ENCODE measurements at regions not wholly inside any gene's neighbourhood (a gene's known extent, or its start where the extent isn't known, plus 50 kb on each side); places are given as distances from the start of the nearest gene placed in this dataset.

DNA sequence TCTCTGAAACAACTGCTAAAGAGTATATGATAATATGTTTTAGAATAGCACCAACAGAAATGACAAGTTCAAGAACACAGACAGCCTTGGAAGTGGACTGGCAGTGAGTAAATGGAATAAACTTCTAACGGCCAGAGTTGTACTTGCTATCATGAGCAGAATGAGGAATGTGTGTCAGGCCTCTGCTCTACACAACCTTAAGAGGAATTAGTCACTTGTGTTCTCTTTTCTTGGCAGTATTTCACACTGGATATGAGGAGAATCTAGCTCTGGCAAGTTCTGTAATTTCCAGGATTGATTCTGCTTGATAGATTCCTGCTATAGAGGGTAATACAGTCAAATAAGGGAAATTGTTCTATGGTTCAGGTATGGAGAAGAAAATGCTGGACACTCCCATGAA is 757.3 kb downstream of the EFNB2 start:
- no peak overlapping the region for H3K4me3 Mint-ChIP-seq (ENCODE audit: unreplicated experiment)
- no peaks in the 10 kb centered on the region for H3K4me1 Mint-ChIP-seq (ENCODE audit: low read depth, unreplicated experiment)
- no peaks in the 10 kb centered on the region for H3K27me3 Mint-ChIP-seq (ENCODE audit: unreplicated experiment)
- DNase-seq = no peak
- H3K27ac Mint-ChIP-seq (ENCODE audit: unreplicated experiment) = no peak overlapping the region
- no peaks in the 10 kb centered on the region for H3K36me3 Mint-ChIP-seq (ENCODE audit: unreplicated experiment)
- TF ChIP-seq, protein P1, sequence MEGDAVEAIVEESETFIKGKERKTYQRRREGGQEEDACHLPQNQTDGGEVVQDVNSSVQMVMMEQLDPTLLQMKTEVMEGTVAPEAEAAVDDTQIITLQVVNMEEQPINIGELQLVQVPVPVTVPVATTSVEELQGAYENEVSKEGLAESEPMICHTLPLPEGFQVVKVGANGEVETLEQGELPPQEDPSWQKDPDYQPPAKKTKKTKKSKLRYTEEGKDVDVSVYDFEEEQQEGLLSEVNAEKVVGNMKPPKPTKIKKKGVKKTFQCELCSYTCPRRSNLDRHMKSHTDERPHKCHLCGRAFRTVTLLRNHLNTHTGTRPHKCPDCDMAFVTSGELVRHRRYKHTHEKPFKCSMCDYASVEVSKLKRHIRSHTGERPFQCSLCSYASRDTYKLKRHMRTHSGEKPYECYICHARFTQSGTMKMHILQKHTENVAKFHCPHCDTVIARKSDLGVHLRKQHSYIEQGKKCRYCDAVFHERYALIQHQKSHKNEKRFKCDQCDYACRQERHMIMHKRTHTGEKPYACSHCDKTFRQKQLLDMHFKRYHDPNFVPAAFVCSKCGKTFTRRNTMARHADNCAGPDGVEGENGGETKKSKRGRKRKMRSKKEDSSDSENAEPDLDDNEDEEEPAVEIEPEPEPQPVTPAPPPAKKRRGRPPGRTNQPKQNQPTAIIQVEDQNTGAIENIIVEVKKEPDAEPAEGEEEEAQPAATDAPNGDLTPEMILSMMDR (IDR thresholded peaks at IDR 0.05; ENCODE audit: partially characterized antibody, unreplicated experiment) = no peak
- no peaks in the 10 kb centered on the region for H3K9me3 Mint-ChIP-seq (ENCODE audit: unreplicated experiment)

DNA sequence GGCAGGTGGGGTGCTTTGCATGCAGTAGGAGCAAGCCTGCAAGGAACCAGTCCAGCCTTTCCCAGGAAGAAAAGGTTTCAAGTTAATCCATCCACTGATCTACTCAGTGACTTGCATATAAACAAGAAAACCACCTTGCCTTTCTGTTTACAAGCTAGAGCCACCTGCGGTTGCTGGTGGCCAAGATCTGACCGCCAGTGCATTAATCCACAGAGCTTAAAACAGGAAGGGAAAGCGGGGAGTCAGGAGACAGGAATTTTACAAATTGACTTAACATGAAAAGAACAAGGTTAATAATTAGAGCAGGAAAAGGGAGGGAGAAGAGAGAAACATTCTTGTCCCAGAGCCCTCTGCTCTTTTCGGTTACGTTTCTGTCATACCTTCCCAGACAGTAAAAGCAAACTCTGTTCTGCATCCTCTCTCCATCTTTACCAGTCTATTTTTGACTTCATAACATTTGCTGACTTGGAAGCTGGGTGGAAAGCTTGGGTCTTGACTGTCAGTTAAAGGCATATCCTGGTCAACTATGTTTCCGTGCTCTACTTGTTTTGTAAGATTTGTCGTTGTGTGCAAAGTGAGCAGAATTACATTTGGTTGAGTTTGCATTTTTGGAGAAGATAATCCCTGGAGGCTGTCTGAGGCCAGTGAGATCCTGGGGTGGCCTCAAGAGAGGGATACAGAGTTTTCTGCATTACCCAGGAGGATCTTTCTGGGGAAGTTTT is 760.6 kb downstream of the EFNB2 start:
- Mint-ChIP-seq H3K27ac (ENCODE audit: unreplicated experiment) (no peak overlapping the region), H3K4me1 (ENCODE audit: low read depth, unreplicated experiment) (no peaks in the 10 kb centered on the region), H3K9me3 (ENCODE audit: unreplicated experiment) (no peaks in the 10 kb centered on the region), H3K27me3 (ENCODE audit: unreplicated experiment) (no peaks in the 10 kb centered on the region), H3K36me3 (ENCODE audit: unreplicated experiment) (no peaks in the 10 kb centered on the region), H3K4me3 (ENCODE audit: unreplicated experiment) (no peak overlapping the region)
- TF ChIP-seq, protein P1 (IDR thresholded peaks at IDR 0.05; ENCODE audit: partially characterized antibody, unreplicated experiment) = no peak
- DNase-seq = no peak

DNA sequence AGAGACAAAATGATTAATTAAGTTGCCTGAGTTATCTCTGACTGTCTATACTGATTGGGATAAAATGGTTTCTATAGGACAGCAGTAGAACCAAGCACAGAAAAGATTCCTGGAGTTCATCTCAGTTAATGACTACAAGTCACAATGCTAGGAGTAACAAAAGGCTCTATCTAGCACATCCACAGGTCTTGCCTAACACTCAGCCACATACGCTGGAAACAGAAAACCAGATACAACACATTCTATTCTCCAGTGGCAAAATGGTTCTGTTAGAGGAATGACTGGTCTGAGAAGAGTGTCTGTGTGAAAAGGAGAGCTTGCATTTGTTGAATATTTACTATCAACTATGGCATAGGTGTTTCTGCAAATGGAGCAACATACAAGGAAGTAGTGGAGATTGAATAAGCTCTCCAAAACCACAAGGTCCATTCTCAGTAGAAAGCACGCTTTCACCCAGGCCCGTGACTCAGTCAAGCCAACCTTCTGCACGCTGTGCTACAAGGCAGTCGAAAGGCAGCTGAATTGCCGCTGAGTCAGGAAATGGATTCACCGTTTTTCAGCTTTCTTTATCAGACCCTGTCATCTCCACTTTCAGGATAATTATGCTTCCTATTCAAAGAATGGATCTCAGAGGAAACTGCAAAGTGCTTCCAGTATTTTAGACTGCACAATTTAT is 761.5 kb downstream of the EFNB2 start:
- Mint-ChIP-seq H3K4me1 (ENCODE audit: low read depth, unreplicated experiment) (no peaks in the 10 kb centered on the region), H3K36me3 (ENCODE audit: unreplicated experiment) (no peaks in the 10 kb centered on the region), H3K4me3 (ENCODE audit: unreplicated experiment) (no peak overlapping the region), H3K27ac (ENCODE audit: unreplicated experiment) (no peak overlapping the region), H3K9me3 (ENCODE audit: unreplicated experiment) (no peaks in the 10 kb centered on the region), H3K27me3 (ENCODE audit: unreplicated experiment) (no peaks in the 10 kb centered on the region)
- no peak for DNase-seq
- TF ChIP-seq, protein P1 (IDR thresholded peaks at IDR 0.05; ENCODE audit: partially characterized antibody, unreplicated experiment) = no peak

DNA sequence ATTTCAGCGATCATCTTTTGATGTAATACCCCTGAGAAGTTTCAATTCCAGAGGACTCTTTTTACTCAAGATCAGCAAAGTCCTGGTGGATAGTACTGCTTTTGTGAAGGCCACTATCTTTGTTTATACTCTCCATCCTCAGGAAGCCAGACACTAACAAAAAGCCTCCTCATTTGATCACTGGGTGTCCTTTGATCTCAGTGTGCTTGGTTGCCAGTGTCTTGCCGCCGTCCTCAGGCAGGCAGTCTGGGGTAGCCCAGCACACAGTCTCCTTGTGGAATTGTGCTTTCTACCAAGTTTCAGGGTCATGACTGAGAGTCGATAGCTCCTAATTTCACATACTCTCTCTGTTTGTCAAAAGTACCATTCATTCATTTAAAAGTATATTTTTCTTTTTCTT is 762.2 kb downstream of the EFNB2 start:
- Mint-ChIP-seq H3K36me3 (ENCODE audit: unreplicated experiment) (no peaks in the 10 kb centered on the region), H3K27ac (ENCODE audit: unreplicated experiment) (no peak overlapping the region), H3K4me1 (ENCODE audit: low read depth, unreplicated experiment) (no peaks in the 10 kb centered on the region), H3K27me3 (ENCODE audit: unreplicated experiment) (no peaks in the 10 kb centered on the region), H3K4me3 (ENCODE audit: unreplicated experiment) (no peak overlapping the region), H3K9me3 (ENCODE audit: unreplicated experiment) (no peaks in the 10 kb centered on the region)
- TF ChIP-seq, protein P1 (IDR thresholded peaks at IDR 0.05; ENCODE audit: partially characterized antibody, unreplicated experiment) = no peak
- DNase-seq = no peak

DNA sequence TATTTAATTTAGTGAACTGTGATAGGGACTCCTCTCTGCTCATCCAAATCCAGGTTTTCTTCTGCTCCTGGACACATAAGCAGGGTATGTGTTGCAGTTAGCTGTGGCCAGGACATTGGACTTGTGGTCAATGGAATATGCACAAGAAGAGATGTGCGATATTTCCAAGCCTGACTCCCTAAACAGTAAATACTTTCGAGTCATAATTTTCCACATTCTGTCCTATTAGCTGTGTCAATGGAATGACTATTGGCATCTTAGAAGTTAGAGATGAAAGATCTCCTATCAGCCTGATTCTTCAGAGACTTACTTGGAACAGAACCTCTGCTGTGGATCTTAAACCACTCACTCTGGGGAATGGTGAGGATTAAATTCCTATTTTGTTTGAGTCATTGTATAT is 771.0 kb downstream of the EFNB2 start:
- TF ChIP-seq, protein P1 (IDR thresholded peaks at IDR 0.05; ENCODE audit: partially characterized antibody, unreplicated experiment) = no peak
- H3K4me3 Mint-ChIP-seq (ENCODE audit: unreplicated experiment) = no peak overlapping the region
- no peaks in the 10 kb centered on the region for H3K36me3 Mint-ChIP-seq (ENCODE audit: unreplicated experiment)
- no peaks in the 10 kb centered on the region for H3K4me1 Mint-ChIP-seq (ENCODE audit: low read depth, unreplicated experiment)
- no peak overlapping the region for H3K27ac Mint-ChIP-seq (ENCODE audit: unreplicated experiment)
- H3K9me3 Mint-ChIP-seq (ENCODE audit: unreplicated experiment) = peaks cover 3% of the 10 kb centered on the region
- no peaks in the 10 kb centered on the region for H3K27me3 Mint-ChIP-seq (ENCODE audit: unreplicated experiment)
- DNase-seq = no peak
